Left renal cortex interstitium (tissue), 4 donors: ENCODE measurements at regions not wholly inside any gene's neighbourhood (a gene's known extent, or its start where the extent isn't known, plus 50 kb on each side); places are given as distances from the start of the nearest gene placed in this dataset.

Experiments used
- DNase-seq, 4 donors: peaks; one replicate each; pipeline ENCODE4 v3.0.0-alpha.2; 2013; ENCODE audit warnings: low read depth in 4 of 4, low spot score in 2 of 4, missing footprints in 1 of 4

GRCh38 chr4:56757821-56758411 lies 63.6 kb downstream of the SPINK2 start:
- peak in 1 of 4 donors; percentile 31 for DNase-seq

DNA sequence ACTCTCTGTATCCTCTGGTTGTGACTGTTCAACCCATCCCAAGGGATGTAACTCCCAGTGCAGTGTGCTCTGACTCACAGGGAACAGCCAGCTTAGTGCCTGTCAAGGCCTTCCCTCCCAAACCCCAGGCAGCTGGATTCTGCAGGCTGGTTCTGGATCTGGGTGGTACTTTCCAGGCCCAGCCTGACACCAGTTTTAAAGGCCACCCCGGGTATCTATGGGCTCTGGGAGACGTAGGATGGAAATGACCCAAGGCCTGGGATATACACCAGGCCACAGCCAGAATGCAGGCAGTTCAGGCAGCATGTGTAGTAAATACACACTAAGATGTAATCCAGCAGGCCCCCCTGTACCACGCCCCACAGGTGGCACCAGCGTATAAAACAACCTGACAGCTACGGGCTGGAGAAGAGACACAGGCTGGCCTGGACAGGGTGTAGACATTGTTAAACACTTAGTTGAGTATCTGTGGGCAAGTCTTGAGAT lies 64.2 kb downstream of the SPINK2 start:
- DNase-seq = no peak

DNA sequence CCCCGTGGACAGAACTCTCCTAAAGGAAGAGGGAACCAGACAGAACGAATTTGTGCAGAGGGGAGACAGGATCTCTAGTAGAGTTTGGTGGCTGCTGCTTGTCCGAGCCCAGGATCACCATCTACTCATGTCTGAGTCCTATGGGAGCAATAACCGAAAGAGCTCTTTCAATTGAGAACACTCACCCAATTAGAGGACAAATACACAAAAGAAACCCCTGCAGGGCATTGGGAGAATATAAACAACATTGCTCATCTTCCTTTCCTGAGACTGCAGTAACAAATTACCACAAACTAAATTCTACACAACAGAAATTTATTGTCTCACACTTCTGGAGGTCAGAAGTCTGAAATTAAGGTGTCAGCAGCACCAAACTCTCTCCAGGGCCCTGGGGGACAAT lies 65.6 kb downstream of the SPINK2 start:
- DNase-seq = no peak

- DNase-seq = no peak
These were observed 68.5 kb downstream of the SPINK2 start for GRCh38 chr4:56752985-56753384.

DNA sequence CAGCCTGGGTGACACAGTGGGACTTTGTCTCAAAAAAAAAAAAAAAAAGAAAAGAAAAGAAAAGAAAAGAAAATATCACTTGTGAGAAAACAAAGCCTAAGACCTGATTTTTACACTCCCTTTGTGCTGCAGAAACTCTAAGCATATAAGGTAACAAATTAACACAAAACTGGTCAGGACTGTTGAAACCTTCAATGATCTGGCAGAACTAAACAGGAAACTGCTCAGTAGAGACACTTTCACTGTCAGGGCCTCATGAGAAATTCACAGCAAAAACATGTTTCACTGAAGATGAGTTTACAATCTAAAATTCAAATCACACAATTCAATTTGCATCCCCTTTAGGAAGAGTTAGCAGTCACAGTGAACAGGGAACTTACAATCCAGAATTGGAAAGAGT lies 69.1 kb upstream of the HOPX start:
- DNase-seq = no peak

DNA sequence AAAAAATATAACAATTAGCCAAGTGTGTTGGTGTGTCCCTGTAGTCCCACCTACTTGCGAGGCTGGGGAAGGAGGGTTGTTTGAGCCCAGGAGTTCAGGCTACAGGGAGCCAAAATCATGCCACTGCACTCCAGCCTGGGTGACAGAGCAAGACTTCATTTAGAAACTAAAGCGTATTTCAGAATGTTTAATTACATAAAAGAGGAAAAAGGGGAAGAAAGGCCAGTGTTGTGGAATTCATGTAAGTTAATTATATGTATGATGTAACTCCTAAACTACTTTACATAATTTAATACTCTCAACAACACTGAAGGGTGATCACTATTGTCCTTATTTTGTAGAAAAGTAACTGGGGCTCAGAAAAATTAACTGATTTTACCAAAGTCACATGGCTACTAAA lies 67.2 kb upstream of the HOPX start:
- no peak for DNase-seq

- DNase-seq = no peak
These were observed 65.5 kb upstream of the HOPX start for GRCh38 chr4:56746639-56747038.

DNA sequence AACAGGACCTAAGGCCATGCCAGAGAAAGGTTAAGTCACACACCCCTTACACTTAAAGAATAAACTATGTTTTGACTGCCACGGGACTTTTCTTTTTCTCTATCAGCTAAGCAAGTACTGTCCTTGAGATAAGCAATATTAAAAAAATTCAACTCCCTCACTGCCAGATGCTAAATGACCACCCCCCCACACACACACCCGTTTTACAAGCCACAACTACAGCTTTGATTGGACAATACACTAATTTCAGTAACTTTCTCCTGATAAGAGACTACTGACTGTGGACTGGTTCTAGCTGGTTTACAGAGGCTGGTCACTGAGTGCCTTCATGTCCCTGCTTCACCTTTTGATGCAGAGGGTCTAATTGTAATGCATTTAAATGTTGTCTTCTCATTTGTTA lies 63.9 kb upstream of the HOPX start:
- DNase-seq = no peak

- DNase-seq = no peak
These were observed 62.9 kb upstream of the HOPX start for GRCh38 chr4:56744030-56744429.

- DNase-seq = no peak
These were observed 62.5 kb upstream of the HOPX start for GRCh38 chr4:56743550-56743949.

DNA sequence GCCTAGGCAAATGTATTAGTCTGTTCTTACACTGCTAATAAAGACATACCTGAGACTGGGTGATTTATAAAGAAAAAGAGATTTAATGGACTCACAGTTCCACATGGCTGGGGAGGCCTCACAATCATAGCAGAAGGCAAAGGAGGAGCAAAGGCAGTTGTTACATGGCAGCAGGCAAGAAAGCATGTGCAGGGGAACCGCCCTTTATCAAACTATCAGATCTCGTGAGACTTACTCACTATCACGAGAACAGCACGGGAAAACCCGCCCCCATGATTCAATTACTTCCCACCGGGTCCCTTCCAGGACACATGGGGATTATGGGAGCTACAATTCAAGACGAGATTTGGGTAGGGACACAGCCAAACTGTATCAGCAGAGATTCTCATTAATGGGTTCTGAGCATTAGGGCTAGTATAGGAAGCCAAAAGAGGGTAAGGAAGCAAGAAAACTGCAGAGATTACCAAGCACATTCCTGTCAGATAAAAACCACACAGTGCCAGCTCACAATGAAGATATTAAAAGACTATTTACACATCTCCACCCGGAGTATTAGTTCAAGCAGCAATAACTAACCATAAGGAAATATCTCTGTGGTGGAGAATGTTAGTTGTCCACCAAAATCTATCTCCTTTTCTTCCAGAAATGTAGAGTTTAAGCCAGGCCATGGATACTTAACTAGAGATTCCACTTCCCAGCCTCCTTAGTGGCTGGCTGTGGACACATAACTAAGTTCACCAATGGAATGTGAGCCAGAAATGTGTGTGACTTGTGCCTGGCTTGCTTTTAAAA lies 61.2 kb upstream of the HOPX start:
- no peak for DNase-seq

- DNase-seq = no peak
These were observed 60.5 kb upstream of the HOPX start for GRCh38 chr4:56741595-56741994.

DNA sequence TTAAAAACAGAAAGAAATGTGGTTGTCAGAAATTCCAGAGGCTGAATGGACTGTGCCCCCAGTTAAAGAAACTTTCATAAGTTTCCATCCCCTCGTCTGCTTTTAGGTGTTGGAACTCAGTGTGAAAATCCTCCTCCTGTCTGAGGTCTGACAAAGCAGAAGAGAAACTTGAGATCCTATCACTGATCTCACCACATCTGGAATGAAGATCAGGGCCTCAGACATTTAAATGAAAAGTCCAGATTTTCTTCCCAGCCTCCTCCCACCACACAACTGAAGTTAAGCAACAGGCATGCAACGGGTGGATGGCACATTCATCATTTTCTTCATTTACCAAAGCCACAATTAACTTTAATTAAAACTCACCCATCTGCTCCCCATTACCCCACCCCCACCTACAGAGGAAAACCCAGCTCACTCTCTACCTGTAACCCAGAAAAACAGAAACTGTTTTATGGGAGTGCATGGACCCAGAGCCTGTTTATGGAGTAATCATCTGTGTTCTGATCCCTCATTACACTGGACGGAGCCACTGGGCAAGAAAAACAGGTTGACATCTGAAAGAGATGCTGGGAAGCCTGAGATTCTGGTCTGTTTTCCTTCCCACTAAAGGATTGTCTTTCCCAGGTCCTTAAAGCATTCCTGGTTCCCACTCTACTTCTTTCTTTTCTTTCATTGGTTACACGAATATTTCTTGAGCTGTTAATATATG lies 58.1 kb upstream of the HOPX start:
- DNase-seq = no peak

DNA sequence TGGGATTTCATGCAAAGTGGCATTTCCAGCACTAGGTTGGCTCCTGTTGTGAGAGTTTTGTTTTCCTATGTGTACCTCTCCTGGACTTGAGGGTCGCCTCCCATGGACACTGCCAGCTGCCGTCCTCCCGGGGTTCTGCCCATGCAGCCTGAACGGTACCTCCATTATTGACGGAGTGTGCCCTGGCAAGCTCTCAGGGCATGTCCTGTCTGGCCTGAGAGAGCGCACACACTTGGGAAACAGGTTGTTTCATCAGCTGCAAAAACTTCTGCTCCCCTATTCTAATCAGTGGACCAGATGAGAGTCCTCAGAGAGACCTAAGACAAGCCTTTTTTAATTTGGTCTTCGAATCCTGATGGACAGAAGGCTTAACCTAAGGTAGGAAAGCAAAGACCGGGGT lies 56.6 kb upstream of the HOPX start:
- DNase-seq = no peak

- no peak for DNase-seq
These were observed 52.3 kb upstream of the HOPX start for GRCh38 chr4:56733352-56733751.

DNA sequence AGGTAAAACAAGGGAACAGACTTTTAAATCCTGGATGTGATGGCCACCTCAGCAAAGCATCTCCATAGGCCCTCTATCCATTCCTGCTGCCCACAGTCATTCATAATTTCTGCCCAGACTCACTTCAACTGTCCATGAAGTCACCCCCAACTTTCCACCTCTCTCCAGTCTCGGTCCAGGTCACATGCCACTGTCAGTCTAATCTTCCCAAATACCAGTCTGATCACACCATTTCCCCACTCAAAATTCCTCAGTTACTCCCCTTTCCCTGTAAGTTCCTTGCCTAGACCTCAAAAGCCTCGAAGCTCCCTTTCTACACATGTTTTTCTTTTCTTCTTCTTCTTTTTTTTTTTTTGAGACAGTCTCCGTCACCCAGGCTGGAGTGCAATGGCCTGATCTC lies 51.2 kb upstream of the HOPX start:
- no peak for DNase-seq

DNA sequence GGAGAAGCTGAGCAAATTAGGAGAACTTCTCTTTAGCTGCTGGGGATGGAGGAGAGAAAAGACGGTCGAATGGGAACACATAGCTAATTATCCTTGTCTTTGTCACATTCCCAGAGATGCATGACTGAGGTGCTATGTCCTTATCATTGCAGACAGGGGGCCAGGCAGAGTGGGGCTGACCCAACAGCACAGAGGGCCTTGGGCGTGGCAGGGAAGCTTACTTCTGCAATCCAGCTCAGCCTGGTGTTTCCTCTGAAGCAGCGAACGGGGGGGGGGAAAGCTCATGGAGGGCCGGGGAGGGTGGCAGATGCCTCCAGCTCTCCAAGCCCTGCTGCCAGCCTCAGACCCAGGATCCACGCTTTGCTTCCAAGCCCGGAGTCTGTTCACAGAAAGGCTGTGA lies 50.8 kb upstream of the HOPX start:
- no peak for DNase-seq
